ENCODE measurements at regions not wholly inside any gene's neighbourhood (a gene's known extent, or its start where the extent isn't known, plus 50 kb on each side); places are given as distances from the start of the nearest gene placed in this dataset.

DNA sequence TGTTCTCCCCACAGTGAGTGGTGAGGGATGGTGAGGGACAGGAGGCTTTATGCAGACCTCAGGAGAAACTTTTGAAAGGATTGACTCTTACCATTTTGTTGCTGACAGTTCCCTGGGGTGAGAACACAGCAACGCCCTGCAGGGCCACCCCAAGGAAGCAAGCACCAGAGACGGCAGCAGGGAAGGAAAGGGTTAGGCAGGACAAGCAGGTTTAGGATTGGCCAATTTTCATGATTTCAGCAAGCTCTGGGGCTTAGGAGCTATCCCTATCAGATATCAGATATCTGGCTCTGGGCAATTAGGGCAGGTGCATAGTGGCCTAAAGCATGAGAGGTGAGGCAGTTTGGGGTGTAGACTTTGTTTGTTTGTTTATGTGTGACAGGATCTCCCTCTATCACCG is 87.0 kb upstream of the LSM14A start:
- Histone ChIP-seq H3K36me3 (ENCODE audit: control insufficient read depth in 2 of 2, extremely low read depth in 1 of 2, insufficient read depth in 2 of 2, low read length in 2 of 2) (no peaks in the 10 kb centered on the region), H3K9me3 (ENCODE audit: control insufficient read depth, low read depth, low read length) (no peaks in the 10 kb centered on the region), H2AFZ (ENCODE audit: control insufficient read depth, low read length) (no peak overlapping the region), H3K4me1 (ENCODE audit: control insufficient read depth, extremely low read depth, insufficient read depth, low read length) (no peaks in the 10 kb centered on the region), H3K9me1 (ENCODE audit: control insufficient read depth, extremely low read depth, insufficient read depth, low read length) (no peaks in the 10 kb centered on the region), H3K4me2 (ENCODE audit: control insufficient read depth, extremely low read depth, insufficient read depth, low read depth, low read length) (no peak overlapping the region), H4K20me1 (ENCODE audit: control insufficient read depth, extremely low read depth, insufficient read depth, low read length) (no peaks in the 10 kb centered on the region), H3K4me3 (ENCODE audit: control insufficient read depth in 2 of 3, extremely low read depth in 1 of 3, insufficient read depth in 2 of 3, low read depth in 1 of 3, low read length in 3 of 3) (no peak overlapping the region), H3K27me3 (ENCODE audit: control insufficient read depth, extremely low read depth, insufficient read depth, low read length) (no peaks in the 10 kb centered on the region), H3K27ac (ENCODE audit: control insufficient read depth, insufficient read depth, low read length) (no peak overlapping the region), H3K79me2 (ENCODE audit: control insufficient read depth, insufficient read depth, low read length) (no peaks in the 10 kb centered on the region), H3K9ac (ENCODE audit: control insufficient read depth, extremely low read depth, insufficient read depth, low read length) (no peak overlapping the region)
- TF ChIP-seq, protein P1, sequence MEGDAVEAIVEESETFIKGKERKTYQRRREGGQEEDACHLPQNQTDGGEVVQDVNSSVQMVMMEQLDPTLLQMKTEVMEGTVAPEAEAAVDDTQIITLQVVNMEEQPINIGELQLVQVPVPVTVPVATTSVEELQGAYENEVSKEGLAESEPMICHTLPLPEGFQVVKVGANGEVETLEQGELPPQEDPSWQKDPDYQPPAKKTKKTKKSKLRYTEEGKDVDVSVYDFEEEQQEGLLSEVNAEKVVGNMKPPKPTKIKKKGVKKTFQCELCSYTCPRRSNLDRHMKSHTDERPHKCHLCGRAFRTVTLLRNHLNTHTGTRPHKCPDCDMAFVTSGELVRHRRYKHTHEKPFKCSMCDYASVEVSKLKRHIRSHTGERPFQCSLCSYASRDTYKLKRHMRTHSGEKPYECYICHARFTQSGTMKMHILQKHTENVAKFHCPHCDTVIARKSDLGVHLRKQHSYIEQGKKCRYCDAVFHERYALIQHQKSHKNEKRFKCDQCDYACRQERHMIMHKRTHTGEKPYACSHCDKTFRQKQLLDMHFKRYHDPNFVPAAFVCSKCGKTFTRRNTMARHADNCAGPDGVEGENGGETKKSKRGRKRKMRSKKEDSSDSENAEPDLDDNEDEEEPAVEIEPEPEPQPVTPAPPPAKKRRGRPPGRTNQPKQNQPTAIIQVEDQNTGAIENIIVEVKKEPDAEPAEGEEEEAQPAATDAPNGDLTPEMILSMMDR (optimal IDR thresholded peaks at IDR 0.05 in 1 of 3, IDR thresholded peaks at IDR 0.05 in 1 of 3, conservative IDR thresholded peaks at IDR 0.05 in 1 of 3; ENCODE audit: extremely low read depth in 1 of 3, insufficient read depth in 2 of 3, low read length in 3 of 3): no peak
- TF ChIP-seq EZH2 (IDR thresholded peaks at IDR 0.05; ENCODE audit: low read length): no peak
- DNase-seq (ENCODE audit: low read depth, low spot score) (no peak), FAIRE-seq (no peak)
- dilution Hi-C loops (cut with MboI; ENCODE audit: extremely low pct_ligation_motif_present, low sequenced_read_pairs): no loop called here

DNA sequence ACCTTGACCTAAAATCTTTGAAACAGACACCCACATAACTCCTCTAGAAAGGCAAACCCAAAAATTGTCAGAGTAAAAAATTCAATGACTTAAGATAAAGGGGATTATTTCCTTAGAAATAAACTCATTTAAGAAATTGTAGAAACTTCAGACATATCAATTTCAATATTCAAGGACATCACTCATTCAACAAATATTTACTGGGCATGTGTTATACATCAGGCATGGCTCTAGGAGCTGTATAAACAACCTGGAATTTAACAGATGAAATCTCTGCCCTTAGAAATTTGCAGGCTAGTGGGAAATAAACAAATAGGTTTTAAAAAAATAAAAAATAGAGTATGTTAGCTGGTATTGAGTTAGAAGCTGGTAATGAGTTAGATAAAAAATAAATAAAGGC is 84.0 kb upstream of the LSM14A start:
- no peak for FAIRE-seq
- no peak for DNase-seq (ENCODE audit: low read depth, low spot score)
- Histone ChIP-seq H3K36me3 (ENCODE audit: control insufficient read depth in 2 of 2, extremely low read depth in 1 of 2, insufficient read depth in 2 of 2, low read length in 2 of 2) (no peaks in the 10 kb centered on the region), H3K9me1 (ENCODE audit: control insufficient read depth, extremely low read depth, insufficient read depth, low read length) (no peaks in the 10 kb centered on the region), H4K20me1 (ENCODE audit: control insufficient read depth, extremely low read depth, insufficient read depth, low read length) (no peaks in the 10 kb centered on the region), H3K4me3 (ENCODE audit: control insufficient read depth in 2 of 3, extremely low read depth in 1 of 3, insufficient read depth in 2 of 3, low read depth in 1 of 3, low read length in 3 of 3) (no peak overlapping the region), H3K4me1 (ENCODE audit: control insufficient read depth, extremely low read depth, insufficient read depth, low read length) (no peaks in the 10 kb centered on the region), H3K79me2 (ENCODE audit: control insufficient read depth, insufficient read depth, low read length) (no peaks in the 10 kb centered on the region), H3K4me2 (ENCODE audit: control insufficient read depth, extremely low read depth, insufficient read depth, low read depth, low read length) (no peak overlapping the region), H3K27me3 (ENCODE audit: control insufficient read depth, extremely low read depth, insufficient read depth, low read length) (no peaks in the 10 kb centered on the region), H2AFZ (ENCODE audit: control insufficient read depth, low read length) (no peak overlapping the region), H3K9me3 (ENCODE audit: control insufficient read depth, low read depth, low read length) (no peaks in the 10 kb centered on the region), H3K27ac (ENCODE audit: control insufficient read depth, insufficient read depth, low read length) (no peak overlapping the region), H3K9ac (ENCODE audit: control insufficient read depth, extremely low read depth, insufficient read depth, low read length) (no peak overlapping the region)
- dilution Hi-C loops (cut with MboI; ENCODE audit: extremely low pct_ligation_motif_present, low sequenced_read_pairs): no loop called here
- TF ChIP-seq, protein P1 (optimal IDR thresholded peaks at IDR 0.05 in 1 of 3, IDR thresholded peaks at IDR 0.05 in 1 of 3, conservative IDR thresholded peaks at IDR 0.05 in 1 of 3; ENCODE audit: extremely low read depth in 1 of 3, insufficient read depth in 2 of 3, low read length in 3 of 3): no peak
- no peak for TF ChIP-seq EZH2 (IDR thresholded peaks at IDR 0.05; ENCODE audit: low read length)
